PC-9 (cell line): ENCODE measurements at regions not wholly inside any gene's neighbourhood (a gene's known extent, or its start where the extent isn't known, plus 50 kb on each side); places are given as distances from the start of the nearest gene placed in this dataset.

Experiments
- BruUV-seq: library from RNA; stranded (reverse); fragments of 400-500 nt; replicated peaks from 2 replicates; lab custom pipeline; 2021; lab: Mats Ljungman, UMichigan
- CTCF ChIA-PET: fragments of 300-600 bp; sonication (Branson Sonifier 250); formaldehyde crosslinking; loops from one replicate; lab custom pipeline; 2022; ENCODE audit warnings: antibody characterized with exemption; lab: Charles Lee
- POLR2A ChIA-PET: fragments of 300-600 bp; sonication (Branson Sonifier 250); formaldehyde crosslinking; loops from one replicate; lab custom pipeline; 2022; ENCODE audit warnings: antibody characterized with exemption; ENCODE audit not compliant: unreplicated experiment; lab: Charles Lee
- DNase-seq, 2 experiments: peaks; one replicate each; pipeline versions ENCODE4 v3.0.0 to v3.0.0-alpha.2; 2015 to 2022; ENCODE audit warnings: mixed read lengths in 1 of 2
- H2AFZ ChIP-seq: fragments of 200-600 bp; sonication (generic); 2 replicates; pipeline ENCODE4 v1.8.1; 2017; ENCODE audit warnings: antibody characterized with exemption
- H3F3A ChIP-seq: fragments of 200-600 bp; sonication (generic); 2 replicates; pipeline ENCODE4 v1.8.1; 2017; ENCODE audit warnings: antibody characterized with exemption, mild to moderate bottlenecking, low read depth; ENCODE audit not compliant: insufficient read depth
- H3K27ac ChIP-seq: fragments of 200-600 bp; sonication (generic); 2 replicates; pipeline ENCODE4 v1.6.1; 2016; ENCODE audit warnings: mixed run types
- H3K27me3 ChIP-seq: fragments of 200-600 bp; sonication (generic); 2 replicates; pipeline ENCODE4 v1.6.1; 2016; ENCODE audit warnings: low read depth, mixed run types; ENCODE audit not compliant: insufficient read depth
- H3K36me3 ChIP-seq: fragments of 200-600 bp; sonication (generic); 2 replicates; pipeline ENCODE4 v1.6.1; 2016; ENCODE audit warnings: low read depth, mixed run types
- H3K4me1 ChIP-seq: fragments of 200-600 bp; sonication (generic); replicated peaks from 2 replicates; pipeline ENCODE4 v1.6.1; 2016; ENCODE audit warnings: mixed run types; ENCODE audit not compliant: insufficient read depth
- H3K4me2 ChIP-seq: fragments of 200-600 bp; sonication (generic); 2 replicates; pipeline ENCODE4 v1.6.1; 2017; ENCODE audit warnings: mixed run types
- H3K4me3 ChIP-seq: fragments of 200-600 bp; sonication (generic); 2 replicates; pipeline ENCODE4 v1.6.1; 2016; ENCODE audit warnings: mixed run types
- H3K79me2 ChIP-seq: fragments of 200-600 bp; sonication (generic); 2 replicates; pipeline ENCODE4 v1.6.1; 2017; ENCODE audit warnings: low read depth, mixed run types
- H3K9me2 ChIP-seq: fragments of 200-600 bp; sonication (generic); 2 replicates; pipeline ENCODE4 v1.8.1; 2017; ENCODE audit warnings: mild to moderate bottlenecking; ENCODE audit not compliant: insufficient read depth
- H3K9me3 ChIP-seq: fragments of 200-600 bp; sonication (generic); 2 replicates; pipeline ENCODE4 v1.8.1; 2016; ENCODE audit warnings: low read depth; ENCODE audit not compliant: insufficient read depth
- H4K20me1 ChIP-seq: fragments of 200-600 bp; sonication (generic); 2 replicates; pipeline ENCODE4 v1.8.1; 2017; ENCODE audit not compliant: insufficient read depth
- EZH2 ChIP-seq: fragments of 200-600 bp; sonication (generic); IDR thresholded peaks from 2 replicates; pipeline ENCODE4 v1.8.0; 2017; ENCODE audit warnings: antibody characterized with exemption, low read depth
- intact Hi-C: fragments of 100-400 bp; cut with micrococcal nuclease; formaldehyde crosslinking; loops from one replicate; pipeline ENCODE4 v1.10.0; 2022; ENCODE audit not compliant: unreplicated experiment
- TF ChIP-seq, protein P1 (sequence below): fragments of 200-600 bp; sonication (generic); conservative IDR thresholded peaks from 2 replicates; pipeline ENCODE4 v1.6.1; 2017; ENCODE audit warnings: mixed run types, antibody characterized with exemption, mild to moderate bottlenecking, moderate library complexity

GRCh38 chr21:32137931-32138330 is 140.9 kb downstream of the MIS18A start:
- intact Hi-C loops, result no loop called here
- DNase-seq, result no peak
- ChIA-PET CTCF (no interaction called here), POLR2A (no interaction called here)
- no peaks in the 10 kb centered on the region for H3F3A ChIP-seq
- no peak overlapping the region for H2AFZ ChIP-seq
- H3K9me3 ChIP-seq, result no peaks in the 10 kb centered on the region
- TF ChIP-seq EZH2, result no peak
- TF ChIP-seq, protein P1, sequence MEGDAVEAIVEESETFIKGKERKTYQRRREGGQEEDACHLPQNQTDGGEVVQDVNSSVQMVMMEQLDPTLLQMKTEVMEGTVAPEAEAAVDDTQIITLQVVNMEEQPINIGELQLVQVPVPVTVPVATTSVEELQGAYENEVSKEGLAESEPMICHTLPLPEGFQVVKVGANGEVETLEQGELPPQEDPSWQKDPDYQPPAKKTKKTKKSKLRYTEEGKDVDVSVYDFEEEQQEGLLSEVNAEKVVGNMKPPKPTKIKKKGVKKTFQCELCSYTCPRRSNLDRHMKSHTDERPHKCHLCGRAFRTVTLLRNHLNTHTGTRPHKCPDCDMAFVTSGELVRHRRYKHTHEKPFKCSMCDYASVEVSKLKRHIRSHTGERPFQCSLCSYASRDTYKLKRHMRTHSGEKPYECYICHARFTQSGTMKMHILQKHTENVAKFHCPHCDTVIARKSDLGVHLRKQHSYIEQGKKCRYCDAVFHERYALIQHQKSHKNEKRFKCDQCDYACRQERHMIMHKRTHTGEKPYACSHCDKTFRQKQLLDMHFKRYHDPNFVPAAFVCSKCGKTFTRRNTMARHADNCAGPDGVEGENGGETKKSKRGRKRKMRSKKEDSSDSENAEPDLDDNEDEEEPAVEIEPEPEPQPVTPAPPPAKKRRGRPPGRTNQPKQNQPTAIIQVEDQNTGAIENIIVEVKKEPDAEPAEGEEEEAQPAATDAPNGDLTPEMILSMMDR, result no peak
- no peaks in the 10 kb centered on the region for H3K79me2 ChIP-seq
- H3K4me2 ChIP-seq, result no peak overlapping the region
- H3K27me3 ChIP-seq, result peaks cover 43% of the 10 kb centered on the region
- H3K36me3 ChIP-seq, result no peaks in the 10 kb centered on the region
- no peaks in the 10 kb centered on the region for H3K4me1 ChIP-seq
- H3K4me3 ChIP-seq, result no peak overlapping the region
- no peak overlapping the region for H3K27ac ChIP-seq
- no peaks in the 10 kb centered on the region for H4K20me1 ChIP-seq
- no peaks in the 10 kb centered on the region for H3K9me2 ChIP-seq
- no TSS peak for BruUV-seq

DNA sequence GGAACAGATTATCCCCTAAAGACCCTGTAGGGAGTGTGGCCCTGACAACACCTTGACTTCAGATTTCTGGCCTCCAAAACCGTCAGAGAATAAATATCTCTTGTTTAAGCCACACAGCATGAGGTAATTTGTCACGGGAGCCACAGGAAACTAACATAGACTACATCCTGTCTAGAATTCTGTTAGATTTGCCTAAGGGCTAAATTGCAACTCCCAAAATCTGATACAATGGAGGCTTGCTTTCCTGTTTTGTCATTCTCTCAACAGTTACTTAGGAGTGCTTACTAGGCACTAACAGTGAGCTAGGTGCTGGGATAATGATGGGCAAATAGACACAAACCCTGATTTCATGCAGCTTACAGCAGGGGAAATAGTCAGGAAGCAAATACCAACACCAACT is 141.6 kb downstream of the MIS18A start:
- no peak overlapping the region for H3K4me2 ChIP-seq
- intact Hi-C loops, result no loop called here

DNA sequence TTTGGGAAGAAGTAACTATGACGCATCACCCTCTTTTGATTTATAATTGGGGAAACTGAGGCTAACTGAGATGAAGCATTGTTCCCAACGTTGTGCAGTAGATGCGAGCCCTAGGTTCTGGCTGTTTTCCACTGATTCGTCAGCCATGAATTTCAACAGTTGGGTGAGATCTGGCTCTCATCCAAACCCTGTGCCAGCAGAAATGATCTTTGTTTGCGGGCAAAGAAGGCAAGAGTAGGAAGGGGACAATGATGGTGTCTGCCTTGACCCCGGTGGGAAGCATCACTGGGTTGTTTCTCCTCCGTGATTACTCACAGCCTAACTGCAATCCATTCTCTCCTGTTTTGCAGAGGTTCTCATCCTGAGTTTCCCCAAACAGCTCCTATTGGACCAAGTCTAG is 142.3 kb downstream of the MIS18A start:
- Histone ChIP-seq H3F3A (no peaks in the 10 kb centered on the region), H3K27me3 (peaks cover 40% of the 10 kb centered on the region), H2AFZ (no peak overlapping the region), H4K20me1 (no peaks in the 10 kb centered on the region), H3K9me2 (no peaks in the 10 kb centered on the region), H3K9me3 (no peaks in the 10 kb centered on the region), H3K4me1 (no peaks in the 10 kb centered on the region), H3K27ac (no peak overlapping the region), H3K79me2 (no peaks in the 10 kb centered on the region), H3K4me2 (no peak overlapping the region), H3K4me3 (no peak overlapping the region), H3K36me3 (no peaks in the 10 kb centered on the region)
- intact Hi-C loops, result no loop called here
- BruUV-seq, result no TSS peak
- no peak for DNase-seq
- TF ChIP-seq, protein P1, result no peak
- TF ChIP-seq EZH2, result no peak
- ChIA-PET CTCF (no interaction called here), POLR2A (no interaction called here)

More for the DNA sequence above, 141.6 kb downstream of the MIS18A start:
- no peak for TF ChIP-seq EZH2
- TF ChIP-seq, protein P1, result no peak
- DNase-seq, result no peak
- H3K9me2 ChIP-seq, result no peaks in the 10 kb centered on the region
- no peaks in the 10 kb centered on the region for H4K20me1 ChIP-seq
- H3K27me3 ChIP-seq, result peaks cover 41% of the 10 kb centered on the region
- no peak overlapping the region for H2AFZ ChIP-seq
- no peaks in the 10 kb centered on the region for H3K9me3 ChIP-seq
- no TSS peak for BruUV-seq
- no peak overlapping the region for H3K4me3 ChIP-seq
- POLR2A ChIA-PET, result no interaction called here
- H3K36me3 ChIP-seq, result no peaks in the 10 kb centered on the region
- CTCF ChIA-PET, result no interaction called here
- H3F3A ChIP-seq, result no peaks in the 10 kb centered on the region
- no peaks in the 10 kb centered on the region for H3K4me1 ChIP-seq
- no peak overlapping the region for H3K27ac ChIP-seq
- no peaks in the 10 kb centered on the region for H3K79me2 ChIP-seq
